AG09309 (cell line): ENCODE measurements at regions not wholly inside any gene's neighbourhood (a gene's known extent, or its start where the extent isn't known, plus 50 kb on each side); places are given as distances from the start of the nearest gene placed in this dataset.
A peak's percentile ranks its signal among the peaks of the same experiment; 100 is the strongest.
"Not testable (repeated sequence)": the region's sequence is repeated elsewhere in the genome, so short reads cannot be mapped to it uniquely, and the experiment has no call there.

ENCODE experiments used
- DNase-seq: peaks from one replicate; pipeline ENCODE4 v3.0.0-alpha.2; 2010; ENCODE audit warnings: low read depth
- H3K4me3 ChIP-seq: 2 replicates; pipeline ENCODE4 v1.5.1; 2011; ENCODE audit warnings: mild to moderate bottlenecking, low read depth, low read length, moderate library complexity; ENCODE audit not compliant: control insufficient read depth
- CTCF ChIP-seq: IDR thresholded peaks from 2 replicates; pipeline ENCODE4 v1.5.1; 2011; ENCODE audit warnings: mild to moderate bottlenecking, low read depth, low read length, inconsistent platforms; ENCODE audit not compliant: insufficient read depth, control insufficient read depth; ENCODE audit errors: missing control alignments

- H3K4me3 ChIP-seq: no peak overlapping the region
- TF ChIP-seq CTCF: no peak
- DNase-seq: no peak
Observed at GRCh38 chr1:79517470-79518224, 511.1 kb upstream of the ADGRL4 start.

GRCh38 chr1:79507770-79508169, 501.2 kb upstream of the ADGRL4 start:
- no peak overlapping the region for H3K4me3 ChIP-seq
- DNase-seq: no peak
- no peak for TF ChIP-seq CTCF

GRCh38 chr1:79501153-79501552, 494.6 kb upstream of the ADGRL4 start:
- DNase-seq: no peak
- no peak overlapping the region for H3K4me3 ChIP-seq
- TF ChIP-seq CTCF: no peak

- DNase-seq: no peak
- no peak for TF ChIP-seq CTCF
- H3K4me3 ChIP-seq: no peak overlapping the region
Observed at GRCh38 chr1:79499541-79499940, 493.0 kb upstream of the ADGRL4 start.

GRCh38 chr1:79497193-79497773, 490.8 kb upstream of the ADGRL4 start:
- peak; percentile 88 for TF ChIP-seq CTCF
- DNase-seq: no peak
- no peak overlapping the region for H3K4me3 ChIP-seq

GRCh38 chr1:79496129-79496528, 489.6 kb upstream of the ADGRL4 start:
- DNase-seq: no peak
- no peak overlapping the region for H3K4me3 ChIP-seq
- no peak for TF ChIP-seq CTCF

GRCh38 chr1:79493702-79494101, 487.2 kb upstream of the ADGRL4 start:
- H3K4me3 ChIP-seq, DNase-seq: not testable (repeated sequence)

- not testable (repeated sequence) for DNase-seq, H3K4me3 ChIP-seq
Observed at GRCh38 chr1:79488572-79489121, 482.1 kb upstream of the ADGRL4 start.
